Hypothalamus (tissue), 51 donors: ENCODE measurements at regions not wholly inside any gene's neighbourhood (a gene's known extent, or its start where the extent isn't known, plus 50 kb on each side); places are given as distances from the start of the nearest gene placed in this dataset.

ENCODE experiments used
- DNase-seq, 51 donors: peaks; one replicate each; lab custom pipeline; 2025; lab: John Stamatoyannopoulos, UW

- no peak for DNase-seq
Observed at GRCh38 chr5:54775645-54776044, 209.7 kb downstream of the ESM1 start.

- DNase-seq, result no peak
Observed at GRCh38 chr5:54774281-54775170, 210.9 kb downstream of the ESM1 start.

- no peak for DNase-seq
Observed at GRCh38 chr5:54772684-54773083, 212.7 kb downstream of the ESM1 start.

- no peak for DNase-seq
Observed at GRCh38 chr5:54772231-54772630, 213.2 kb downstream of the ESM1 start.

- DNase-seq, result no peak
Observed at GRCh38 chr5:54769746-54770145, 215.6 kb downstream of the ESM1 start.

- no peak for DNase-seq
Observed at GRCh38 chr5:54769072-54769471, 216.3 kb downstream of the ESM1 start.

- DNase-seq, result no peak
Observed at GRCh38 chr5:54766748-54767147, 218.6 kb downstream of the ESM1 start.

- DNase-seq, result no peak
Observed at GRCh38 chr5:54765165-54766028, 220.0 kb downstream of the ESM1 start.

- no peak for DNase-seq
Observed at GRCh38 chr5:54764102-54765090, 221.0 kb downstream of the ESM1 start.

GRCh38 chr5:54761213-54761701, 224.1 kb downstream of the ESM1 start:
- DNase-seq, result no peak

GRCh38 chr5:54760182-54760935, 225.0 kb downstream of the ESM1 start:
- DNase-seq, result no peak

- DNase-seq, result no peak
Observed at GRCh38 chr5:54758038-54758437, 227.4 kb downstream of the ESM1 start.

- DNase-seq, result peak in 4 of 51 donors; percentile 5 to 30 (median 27)
Observed at GRCh38 chr5:54757541-54757940, 227.9 kb downstream of the ESM1 start.

GRCh38 chr5:54756796-54757402, 228.5 kb downstream of the ESM1 start:
- DNase-seq, result no peak

GRCh38 chr5:54756301-54756700, 229.1 kb downstream of the ESM1 start:
- DNase-seq, result no peak

- DNase-seq, result no peak
Observed at GRCh38 chr5:54754878-54755277, 230.5 kb downstream of the ESM1 start.

GRCh38 chr5:54754420-54754819, 231.0 kb downstream of the ESM1 start:
- DNase-seq, result no peak

GRCh38 chr5:54753753-54754152, 231.6 kb downstream of the ESM1 start:
- DNase-seq, result no peak

- no peak for DNase-seq
Observed at GRCh38 chr5:54753034-54753433, 232.4 kb downstream of the ESM1 start.
